GM18520 (cell line): ENCODE measurements at regions not wholly inside any gene's neighbourhood (a gene's known extent, or its start where the extent isn't known, plus 50 kb on each side); places are given as distances from the start of the nearest gene placed in this dataset.
"Not testable (repeated sequence)": the region's sequence is repeated elsewhere in the genome, so short reads cannot be mapped to it uniquely, and the experiment has no call there.

Source experiments
- ATAC-seq: cut with Tn5 transposase; IDR thresholded peaks from one replicate; pipeline ENCODE4 v1.9.1; 2021; ENCODE audit not compliant: unreplicated experiment

DNA sequence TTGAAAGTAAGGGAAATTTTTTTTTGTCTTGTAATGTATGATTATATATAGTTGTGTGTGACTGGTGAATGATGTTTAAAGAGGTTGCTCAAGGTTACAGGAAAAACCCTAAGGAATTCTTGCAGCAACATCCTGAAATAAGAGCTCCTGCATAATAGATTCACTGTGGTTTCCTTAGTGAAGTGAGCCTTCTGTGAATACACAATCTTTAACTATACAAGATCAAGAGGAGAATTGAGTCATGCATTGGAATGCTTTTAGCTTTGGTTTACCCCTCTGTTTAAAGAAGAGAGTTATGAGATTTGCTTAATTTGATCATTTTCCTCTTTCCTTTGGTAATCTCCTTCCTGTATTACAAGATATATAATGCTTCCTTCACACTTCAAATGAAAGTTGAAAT lies 141.6 kb upstream of the EYA4 start:
- no peak for ATAC-seq

DNA sequence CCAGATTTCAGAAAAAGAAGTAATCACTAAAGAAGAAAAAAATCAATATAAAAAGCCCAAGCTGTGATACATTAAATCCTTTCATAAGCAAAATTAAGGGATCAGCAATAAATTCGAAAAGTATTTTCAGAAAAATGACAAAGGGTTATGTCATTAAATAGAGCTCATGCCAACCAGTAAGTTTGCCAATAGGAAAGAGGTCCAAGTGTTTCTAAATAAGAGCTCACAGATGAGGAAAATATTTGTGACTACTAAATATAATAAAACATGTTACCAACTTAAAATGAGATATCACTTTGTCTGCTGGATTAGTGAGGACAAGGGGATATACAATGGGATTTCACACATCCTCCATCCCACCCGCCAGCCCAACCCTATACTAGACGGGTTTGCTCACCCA lies 140.3 kb upstream of the EYA4 start:
- ATAC-seq: no peak

DNA sequence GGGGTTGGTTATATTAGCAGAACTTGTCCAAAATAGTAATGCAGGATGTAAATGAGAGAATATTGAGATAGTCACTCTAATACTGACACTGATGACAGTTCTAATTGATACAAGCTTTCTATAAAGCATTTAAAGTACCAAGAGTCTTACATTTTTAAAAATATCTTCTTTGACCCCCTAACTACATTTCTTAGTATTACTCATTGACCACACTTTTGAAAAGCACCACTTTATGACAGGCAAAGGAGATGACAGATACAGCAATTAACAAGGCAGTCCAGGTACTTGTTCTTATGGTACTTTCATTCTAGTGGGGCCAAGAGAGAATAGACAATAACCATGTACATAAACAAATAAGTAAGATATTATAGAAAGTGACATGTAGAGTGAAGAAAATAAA lies 139.4 kb upstream of the EYA4 start:
- no peak for ATAC-seq

DNA sequence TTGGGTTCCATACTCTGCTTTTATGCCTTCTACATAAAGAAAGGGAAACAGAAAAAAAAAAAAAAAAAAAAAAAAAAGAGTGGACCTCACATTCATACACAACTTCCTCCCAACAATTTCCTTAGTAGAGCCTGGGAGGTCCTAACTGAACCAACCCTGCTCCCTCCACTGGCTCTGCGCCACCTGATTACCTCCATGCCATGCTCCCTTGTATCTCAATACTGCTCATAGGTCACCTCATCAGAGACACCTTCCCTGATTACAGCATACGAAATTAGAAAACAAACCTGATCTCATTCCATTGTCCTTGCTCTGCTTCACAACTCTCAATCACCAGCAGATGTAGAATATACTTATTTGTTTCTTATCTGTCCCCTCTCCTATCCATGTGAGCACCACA lies 134.2 kb upstream of the EYA4 start:
- ATAC-seq: no peak

DNA sequence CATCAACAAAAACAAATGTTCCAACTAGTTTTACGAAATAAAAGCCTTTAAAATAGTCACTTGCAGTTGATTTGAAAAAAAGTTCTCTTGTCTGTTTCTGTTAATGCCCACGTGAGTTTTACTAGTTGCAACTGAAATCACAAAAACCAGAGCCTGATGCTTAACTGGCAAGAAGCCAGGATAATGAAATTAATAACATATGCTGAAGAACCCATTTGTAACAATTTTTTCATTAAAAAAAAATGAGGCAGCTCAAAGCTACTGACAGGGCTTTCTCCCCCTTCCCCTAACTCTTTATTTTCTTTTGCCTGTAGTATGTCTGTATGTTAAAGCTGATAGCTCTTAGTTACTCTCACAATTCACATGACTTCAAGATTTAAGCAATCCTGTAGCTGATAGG lies 132.7 kb upstream of the EYA4 start:
- ATAC-seq: no peak

DNA sequence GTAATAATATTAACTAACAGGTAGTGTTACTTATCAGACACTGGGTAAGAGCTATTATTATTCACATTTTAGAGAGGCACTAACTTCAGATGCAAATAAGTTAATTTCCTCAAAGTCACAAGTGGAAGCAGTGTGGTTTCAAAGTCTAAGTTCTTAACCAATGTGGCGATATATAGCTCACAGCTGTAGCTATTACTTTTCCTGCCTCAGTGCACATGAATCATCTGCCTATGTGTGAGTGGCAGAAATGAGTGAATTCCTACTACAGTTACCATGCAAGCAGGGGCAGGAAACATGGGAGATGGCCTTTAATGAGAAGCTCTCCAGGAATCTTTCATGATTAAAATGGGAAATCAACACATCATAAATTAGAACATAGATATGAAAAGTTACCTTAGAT lies 126.2 kb upstream of the EYA4 start:
- ATAC-seq: no peak

DNA sequence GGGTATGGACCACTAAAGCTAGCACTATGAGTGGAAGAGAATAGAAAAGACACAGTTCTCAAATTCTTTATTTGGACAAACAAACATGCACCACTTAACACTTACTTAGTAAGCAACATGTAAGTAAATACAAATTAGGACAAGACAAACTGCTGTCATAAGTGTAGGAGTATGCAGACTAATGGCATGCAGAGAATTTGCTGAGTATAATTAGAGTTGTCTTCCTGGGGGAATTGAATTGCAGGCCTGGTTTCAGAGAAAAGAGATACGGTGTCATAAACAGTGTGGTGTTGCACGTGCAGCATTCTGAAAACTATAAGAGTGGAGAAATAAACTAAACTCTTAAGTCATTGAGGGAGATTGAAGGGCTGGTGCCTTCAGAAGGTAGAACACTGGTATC lies 125.2 kb upstream of the EYA4 start:
- no peak for ATAC-seq

DNA sequence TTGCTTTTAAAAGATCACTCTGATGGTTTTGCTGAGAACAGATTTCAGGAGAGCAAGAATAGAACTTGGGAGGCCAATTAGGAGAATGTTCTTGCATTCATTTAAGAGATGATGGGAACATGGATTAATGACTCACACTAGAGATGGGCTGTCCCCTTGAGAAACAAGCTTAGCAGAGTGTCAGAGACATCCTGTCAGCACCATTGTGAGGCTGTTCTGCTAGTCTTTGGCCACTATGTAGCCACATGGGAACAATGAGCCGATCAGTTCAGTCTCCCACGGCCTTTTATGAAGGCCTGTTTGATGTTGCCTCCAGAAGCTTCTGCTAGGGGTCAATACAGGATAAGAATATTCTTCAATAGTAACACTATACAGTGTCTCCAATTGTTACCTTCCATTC lies 113.0 kb upstream of the EYA4 start:
- no peak for ATAC-seq

DNA sequence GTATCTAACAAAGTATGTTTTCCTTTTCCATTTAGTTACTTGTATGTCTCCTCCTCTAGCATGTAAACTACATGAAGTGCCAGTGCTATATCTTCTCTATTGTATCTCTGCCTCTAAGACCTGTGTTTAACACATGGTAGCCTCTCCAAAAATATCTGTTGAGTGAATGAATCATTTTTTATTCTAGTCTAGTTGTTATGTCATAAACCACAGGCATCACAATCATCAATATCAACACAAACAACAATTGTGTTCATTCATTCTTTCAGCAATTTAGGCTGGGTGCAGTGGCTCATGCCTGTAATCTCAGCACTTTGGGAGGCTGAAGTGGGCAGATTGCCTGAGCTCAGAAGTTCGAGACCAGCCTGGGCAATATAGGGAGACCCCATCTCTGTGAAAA lies 111.6 kb upstream of the EYA4 start:
- no peak for ATAC-seq

DNA sequence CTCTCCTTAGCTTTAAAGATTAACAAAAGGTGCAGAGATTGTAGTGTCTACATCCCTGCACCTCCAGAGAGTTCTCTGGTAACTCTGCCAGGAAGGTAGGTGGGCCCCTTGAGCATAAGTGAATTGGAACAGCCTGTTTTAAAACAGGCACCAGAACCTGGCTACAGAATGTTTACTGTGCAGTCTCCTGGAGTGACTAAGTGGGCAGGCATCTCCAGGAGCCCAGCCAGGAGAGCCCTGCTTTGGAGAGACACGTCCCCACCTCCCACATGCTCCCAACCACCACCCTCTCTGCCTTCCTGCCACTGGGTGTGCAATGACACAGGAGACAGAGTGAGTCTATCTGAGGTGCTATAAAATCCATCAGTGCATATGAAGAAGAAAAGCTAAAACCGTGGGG lies 110.3 kb upstream of the EYA4 start:
- ATAC-seq: no peak

DNA sequence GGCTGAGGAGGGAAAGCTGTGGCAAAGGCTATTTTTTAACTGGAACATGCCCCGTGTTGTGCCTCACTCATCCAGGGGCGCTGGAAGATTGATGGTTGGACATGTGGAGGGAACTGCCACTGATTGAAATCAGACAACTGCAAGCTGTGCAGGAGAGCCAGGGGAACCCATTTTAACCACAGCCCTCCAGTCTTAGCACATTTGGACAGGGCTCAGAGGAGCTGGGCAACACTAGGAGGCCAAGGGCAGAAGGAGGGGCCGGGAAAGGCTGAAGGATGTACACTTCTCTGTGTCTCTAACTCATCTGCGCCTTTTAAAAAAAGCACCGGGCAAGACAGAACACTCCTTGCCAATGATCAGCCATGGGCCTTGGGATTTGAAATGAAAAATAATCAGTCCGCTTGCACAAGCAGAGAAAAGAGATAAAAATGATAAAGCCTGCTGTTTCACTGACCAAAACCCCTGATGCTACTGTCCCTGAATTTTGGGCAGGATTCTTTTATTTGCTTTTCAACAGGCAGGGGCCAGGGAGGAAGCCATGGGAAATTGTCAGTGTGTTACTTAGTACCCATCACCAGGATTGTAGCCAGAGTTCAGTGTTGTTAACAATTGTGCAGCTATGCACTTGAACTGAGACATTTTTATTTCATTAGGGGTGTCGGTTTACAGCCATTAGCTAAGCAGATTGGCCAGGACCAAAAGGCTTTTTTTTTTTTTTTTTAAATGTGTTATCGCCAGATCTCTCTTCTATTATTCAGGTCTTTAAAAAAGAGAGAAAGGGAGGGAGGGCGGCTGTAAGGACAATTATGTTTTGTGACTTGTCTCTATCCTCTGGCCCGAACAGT lies 109.3 kb upstream of the EYA4 start:
- no peak for ATAC-seq

DNA sequence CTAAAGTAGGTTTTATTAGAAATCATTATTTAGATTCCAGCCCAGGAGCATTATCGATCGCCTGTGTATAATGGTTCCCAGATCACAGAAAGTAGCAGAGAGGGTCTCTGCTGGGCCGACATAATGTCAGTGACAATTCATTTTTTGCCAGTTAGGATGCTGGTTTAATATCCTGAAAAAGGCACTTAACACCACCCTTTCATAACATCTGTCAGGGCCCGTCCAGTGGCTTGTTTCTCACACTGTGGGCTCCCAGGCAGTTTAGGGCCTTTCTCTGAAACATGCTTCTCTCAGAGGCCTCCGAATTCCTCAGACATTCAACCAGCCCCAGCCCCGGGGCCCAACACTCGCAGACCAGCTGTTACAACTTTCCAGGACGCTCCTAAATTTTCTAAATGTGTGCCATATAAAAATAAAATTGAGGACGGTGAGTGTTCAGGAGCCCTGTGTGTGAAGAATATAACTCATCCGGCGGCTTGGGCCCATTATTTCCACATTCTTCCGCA lies 108.6 kb upstream of the EYA4 start:
- ATAC-seq: no peak

DNA sequence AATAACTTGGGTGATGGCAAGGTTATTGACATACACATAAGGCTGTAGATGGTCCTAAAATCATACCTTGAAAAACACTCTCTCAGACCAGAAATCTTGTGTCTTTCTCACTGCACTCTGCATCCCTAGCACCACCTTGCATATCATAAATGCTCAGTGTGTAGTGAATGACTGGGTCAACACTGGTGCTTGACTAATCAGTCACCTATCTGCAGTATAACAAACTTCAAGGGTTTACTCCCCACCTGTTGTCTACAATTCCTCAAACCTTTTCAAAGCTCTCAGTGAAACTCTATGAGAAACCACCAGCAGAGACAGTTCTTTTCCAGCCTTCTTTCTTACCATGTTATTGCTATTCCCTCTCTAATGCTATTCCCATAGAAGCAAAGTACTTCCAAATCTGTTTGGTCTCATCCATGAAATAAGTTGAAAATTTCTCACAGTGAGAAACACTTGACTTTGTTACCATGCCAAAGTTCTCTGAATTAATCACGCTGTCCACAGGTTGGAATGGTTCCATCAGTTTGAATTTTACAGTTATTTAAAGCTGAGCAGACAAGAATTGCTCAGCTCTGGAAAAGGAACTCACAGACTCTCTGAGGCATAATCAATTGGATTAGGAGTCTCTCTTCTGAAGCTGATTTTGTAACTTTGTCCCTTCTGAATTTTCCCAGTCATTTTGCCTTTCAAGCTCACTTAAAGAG lies 104.8 kb upstream of the EYA4 start:
- no peak for ATAC-seq

DNA sequence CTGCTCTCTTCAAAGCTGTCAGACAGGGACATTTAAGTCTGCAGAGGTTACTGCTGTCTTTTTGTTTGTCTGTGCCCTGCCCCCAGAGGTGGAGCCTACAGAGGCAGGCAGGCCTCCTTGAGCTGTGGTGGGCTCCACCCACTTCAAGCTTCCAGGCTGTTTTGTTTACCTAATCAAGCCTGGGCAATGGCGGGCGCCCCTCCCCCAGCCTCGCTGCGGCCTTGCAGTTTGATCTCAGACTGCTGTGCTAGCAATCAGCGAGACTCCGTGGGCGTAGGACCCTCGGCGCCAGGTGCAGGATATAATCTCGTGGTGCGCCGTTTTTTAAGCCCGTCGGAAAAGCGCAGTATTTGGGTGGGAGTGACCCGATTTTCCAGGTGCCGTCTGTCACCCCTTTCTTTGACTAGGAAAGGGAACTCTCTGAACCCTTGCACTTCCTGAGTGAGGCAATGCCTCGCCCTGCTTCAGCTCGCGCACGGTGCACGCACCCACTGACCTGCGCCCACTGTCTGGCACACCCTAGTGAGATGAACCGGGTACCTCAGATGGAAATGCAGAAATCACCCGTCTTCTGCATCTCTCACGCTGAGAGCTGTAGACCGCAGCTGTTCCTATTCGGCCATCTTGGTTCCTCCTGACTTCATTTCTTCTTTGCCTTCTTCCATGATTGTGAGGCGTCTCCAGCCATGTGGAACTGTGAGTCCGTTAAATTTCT lies 93.5 kb upstream of the EYA4 start:
- not testable (repeated sequence) for ATAC-seq

DNA sequence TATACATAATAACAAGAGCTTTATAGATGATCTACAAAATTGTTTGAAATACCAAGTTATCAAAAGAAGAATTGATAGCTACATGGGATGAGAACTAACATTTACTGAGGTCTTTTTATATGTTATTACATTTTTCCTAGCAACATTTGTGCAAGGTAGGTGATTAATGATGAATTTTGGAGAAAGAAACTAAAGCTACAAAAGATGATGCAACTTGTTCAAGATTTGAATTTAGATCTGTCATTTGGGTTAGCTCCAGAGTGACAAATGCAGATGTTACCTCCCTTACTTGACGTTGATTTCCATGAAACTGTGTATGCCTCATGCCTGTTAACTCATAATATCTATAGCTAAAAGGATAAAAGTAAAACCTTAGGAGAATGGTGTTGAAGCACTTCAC lies 84.5 kb upstream of the EYA4 start:
- no peak for ATAC-seq

DNA sequence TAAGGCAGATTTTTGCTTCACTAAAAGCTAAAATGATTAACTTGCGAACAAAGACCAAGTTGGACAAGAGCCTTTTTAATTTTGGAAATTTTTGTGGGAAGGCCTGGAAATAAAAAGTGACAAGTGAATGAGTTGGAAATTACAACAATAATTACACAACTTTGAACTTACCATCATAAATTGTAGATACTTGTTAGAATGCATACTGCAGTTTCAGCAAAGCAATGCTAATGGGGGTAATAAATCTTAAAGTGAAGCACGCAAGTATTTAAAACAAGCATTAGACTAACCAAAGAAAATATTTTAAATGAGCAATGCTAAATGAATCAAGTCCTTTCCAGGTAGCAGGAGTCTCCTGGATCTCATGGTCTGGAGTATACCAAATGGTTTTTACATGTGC lies 83.2 kb upstream of the EYA4 start:
- ATAC-seq: no peak

DNA sequence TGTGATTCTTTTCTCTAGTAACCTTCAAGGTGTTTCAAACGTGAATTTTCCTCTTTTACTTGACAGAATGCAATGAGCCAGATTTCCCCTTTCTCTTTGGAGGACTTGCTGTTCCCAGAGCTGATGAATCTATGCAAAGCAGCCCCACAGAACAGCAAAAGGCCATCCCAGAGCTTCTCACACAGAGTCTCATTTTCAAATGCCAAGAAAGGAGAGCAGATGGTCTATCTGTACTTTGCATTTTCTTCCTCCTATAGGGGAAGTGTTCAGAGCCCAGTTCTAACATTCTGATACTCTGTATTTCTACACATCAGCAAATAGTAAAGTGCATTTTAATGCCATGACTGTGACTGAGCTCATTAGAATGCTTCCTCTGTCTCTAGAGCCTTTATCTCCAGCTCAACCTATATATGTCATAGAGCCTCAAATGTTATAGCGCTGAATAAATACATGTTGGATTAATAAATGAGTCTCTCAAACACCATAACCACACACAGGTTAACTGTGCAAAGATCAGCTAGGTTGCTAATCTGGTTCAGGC lies 81.8 kb upstream of the EYA4 start:
- ATAC-seq: no peak

DNA sequence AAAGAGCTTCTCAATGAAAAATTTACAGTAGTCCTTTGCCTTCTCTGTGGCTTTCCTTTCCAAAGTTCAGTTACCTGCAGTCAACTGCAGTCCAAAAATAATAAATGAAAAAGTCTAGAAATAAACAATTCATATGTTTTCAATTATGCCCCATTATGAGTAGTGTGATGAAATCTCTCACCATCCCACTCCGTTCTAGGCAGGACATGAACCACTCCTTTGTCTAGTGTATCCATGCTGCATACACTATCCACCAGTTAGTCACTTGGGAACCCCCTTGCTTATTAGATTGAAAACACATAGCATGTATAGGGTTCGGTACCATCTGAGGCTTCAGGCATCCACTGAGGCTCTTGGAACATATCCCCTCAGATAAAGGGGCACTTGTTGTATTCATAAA lies 80.6 kb upstream of the EYA4 start:
- no peak for ATAC-seq

DNA sequence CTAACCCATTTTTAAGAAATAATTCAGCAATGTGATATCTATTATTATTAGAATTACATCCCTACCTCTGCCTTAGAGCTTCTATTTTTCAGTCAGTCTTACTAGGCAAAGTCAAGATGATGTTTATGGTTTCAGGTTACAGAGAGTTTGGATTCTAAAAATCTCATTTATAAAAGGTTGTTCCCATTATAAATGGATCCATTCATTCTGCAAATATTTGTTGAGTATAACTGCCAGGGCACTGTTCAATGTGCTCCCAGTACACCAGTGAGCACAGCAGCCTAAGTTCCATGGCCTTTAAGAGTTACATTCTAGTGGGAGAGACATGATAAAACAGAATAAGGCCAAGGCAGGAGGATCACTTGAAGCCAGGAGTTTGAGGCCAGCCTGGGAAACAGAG lies 75.9 kb upstream of the EYA4 start:
- no peak for ATAC-seq

DNA sequence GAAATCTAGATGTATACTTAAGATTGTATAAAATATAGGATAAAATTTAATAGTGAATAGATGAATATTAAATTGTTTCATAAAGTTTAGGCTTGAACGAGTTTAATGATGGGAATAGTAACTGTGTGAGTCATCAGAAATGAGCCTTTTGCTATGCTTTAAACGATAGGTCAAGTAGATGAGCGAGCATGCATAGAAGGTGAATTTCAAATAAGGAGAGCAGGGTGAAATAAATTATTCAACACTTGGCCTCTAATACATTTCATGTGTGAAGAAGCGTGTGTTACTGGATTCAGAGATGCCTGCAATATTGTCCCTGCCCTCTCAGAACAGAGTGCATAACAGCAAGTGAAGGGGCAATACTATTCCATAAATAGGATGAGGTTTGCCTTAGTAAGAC lies 74.4 kb upstream of the EYA4 start:
- no peak for ATAC-seq

DNA sequence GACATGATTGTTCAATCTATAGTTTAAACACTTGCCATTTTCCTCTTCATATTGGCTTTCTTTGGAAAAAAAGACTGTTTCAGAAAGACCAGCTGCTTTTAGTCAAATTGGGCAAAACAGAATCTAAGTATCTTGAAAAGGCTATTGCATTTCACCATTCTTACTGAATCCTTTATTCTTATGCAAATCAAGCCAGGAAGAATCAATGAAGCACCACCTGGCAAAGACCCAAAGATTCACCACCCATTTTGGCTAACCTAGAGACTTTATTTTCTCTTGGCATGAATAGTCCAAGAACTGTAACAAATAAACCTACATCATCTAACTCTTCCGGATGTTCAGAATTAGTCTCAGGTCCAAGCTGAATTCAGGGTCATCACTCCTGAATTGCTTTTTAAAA lies 71.3 kb upstream of the EYA4 start:
- no peak for ATAC-seq

DNA sequence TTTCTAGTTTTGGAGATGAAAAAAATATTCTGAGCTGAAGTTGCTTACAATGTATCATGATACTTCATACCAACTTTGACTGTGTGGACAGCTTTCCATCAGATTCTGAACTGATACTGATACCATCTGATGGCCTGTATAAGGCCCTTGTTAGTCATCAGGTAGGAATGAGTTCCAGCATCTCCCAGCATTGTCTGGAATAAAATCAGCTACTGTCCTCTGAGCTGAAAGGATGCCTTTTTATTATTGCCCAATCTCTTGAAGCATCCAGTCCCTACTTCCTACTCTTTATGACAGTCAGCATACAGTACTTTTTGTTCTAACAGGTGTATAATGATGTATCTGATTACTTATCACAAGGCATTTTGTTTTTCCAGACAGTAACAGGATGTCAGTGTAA lies 70.6 kb upstream of the EYA4 start:
- ATAC-seq: no peak
